NCI-H1092 (cell line): ENCODE measurements at regions not wholly inside any gene's neighbourhood (a gene's known extent, or its start where the extent isn't known, plus 50 kb on each side); places are given as distances from the start of the nearest gene placed in this dataset.
"Not testable (repeated sequence)": the region's sequence is repeated elsewhere in the genome, so short reads cannot be mapped to it uniquely, and the experiment has no call there.

Source experiments
- DNase-seq: peaks from one replicate; lab custom pipeline; 2025; lab: John Stamatoyannopoulos, UW

DNA sequence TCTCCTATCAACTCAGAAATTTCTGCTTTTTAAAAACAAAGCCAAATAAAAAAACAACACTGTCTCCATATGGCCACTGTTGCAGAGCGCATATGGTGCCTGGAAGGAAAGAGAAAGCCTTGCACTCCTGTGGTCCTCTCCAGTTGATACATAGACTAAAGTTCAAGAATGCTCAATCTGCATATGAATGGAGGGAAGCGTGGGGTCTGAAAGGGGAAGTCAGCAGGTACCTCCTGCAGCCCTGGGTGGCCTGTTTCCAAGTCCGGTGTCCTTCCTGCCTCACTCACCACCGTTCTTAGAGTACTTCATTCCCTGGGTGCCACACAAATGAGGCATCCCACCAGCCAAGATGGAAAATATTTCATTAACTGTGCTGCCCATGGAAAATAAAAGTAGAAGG, 138.3 kb upstream of the PALS2 start:
- no peak for DNase-seq

GRCh38 chr7:24436131-24436920, 136.9 kb upstream of the PALS2 start:
- DNase-seq, result no peak

DNA sequence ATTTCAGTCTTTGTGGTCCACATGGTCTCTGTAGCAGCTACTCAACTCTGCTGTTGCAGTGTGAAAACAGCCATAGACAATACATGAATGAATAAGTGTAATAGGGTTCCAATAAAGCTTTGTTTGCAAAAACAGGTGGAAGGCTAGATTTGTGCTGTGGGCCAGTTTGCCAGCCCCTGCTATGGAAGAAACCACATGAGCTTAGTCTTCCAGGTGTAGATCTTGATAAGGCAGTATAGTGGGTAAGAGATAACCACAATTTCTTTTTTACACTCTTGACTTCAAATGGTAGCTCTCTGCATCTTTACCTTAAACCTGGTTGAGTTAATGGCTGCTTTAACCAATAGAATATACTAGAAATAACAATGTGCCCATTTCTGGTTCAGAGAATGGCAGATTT, 135.0 kb upstream of the PALS2 start:
- DNase-seq, result no peak

DNA sequence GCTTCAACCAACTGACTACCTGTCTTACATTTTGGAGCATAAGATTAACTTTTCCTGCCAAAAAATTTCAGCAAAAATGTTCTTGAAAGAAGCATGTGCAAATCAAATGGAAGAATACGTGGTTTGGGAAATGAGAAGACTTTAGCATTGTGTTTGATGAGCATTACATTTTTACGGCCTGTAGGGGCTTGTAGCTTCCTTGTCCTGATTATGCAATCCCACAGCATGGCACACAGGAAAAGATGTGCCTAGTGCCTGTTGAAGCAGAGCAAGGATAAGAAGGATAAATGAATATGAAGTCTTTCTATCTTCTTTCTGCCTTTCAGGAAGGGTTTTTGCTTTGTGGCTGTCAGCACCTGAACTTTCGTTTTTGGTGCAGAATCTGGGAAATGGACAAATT, 134.1 kb upstream of the PALS2 start:
- not testable (repeated sequence) for DNase-seq

GRCh38 chr7:24440892-24441291, 132.4 kb upstream of the PALS2 start:
- no peak for DNase-seq

DNA sequence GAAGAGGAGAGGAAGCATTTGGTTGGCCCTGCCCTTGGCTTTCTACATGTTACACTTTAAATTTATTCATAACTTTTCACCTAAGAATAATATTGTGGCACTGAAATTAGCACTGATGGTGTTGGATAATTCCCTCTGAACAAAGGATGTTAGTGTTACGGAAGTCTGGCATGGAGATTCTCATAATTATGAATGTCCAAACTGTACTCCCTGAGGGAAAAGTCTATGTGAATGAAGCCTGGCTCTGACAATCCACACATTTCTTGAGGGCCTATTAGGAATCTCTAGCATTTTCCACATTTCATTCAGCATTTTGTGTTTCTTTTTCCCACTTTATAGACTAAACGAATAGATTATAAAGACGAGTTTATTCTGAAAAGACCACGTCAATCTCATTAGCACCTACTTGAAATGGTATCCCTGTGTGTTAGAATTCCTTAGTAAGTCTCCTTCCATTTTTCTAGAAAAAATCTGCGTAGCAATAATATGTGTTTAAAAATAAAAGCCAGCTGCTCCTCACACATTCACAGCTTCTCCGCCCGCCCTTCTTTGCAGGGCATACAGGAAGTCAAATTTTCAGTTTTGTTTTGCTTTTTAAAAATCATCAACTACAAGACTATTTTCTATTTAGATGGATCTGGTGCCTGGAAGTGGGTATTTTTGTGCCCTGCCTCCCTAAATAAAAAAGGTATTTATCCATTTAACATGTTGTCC, 131.8 kb upstream of the PALS2 start:
- DNase-seq, result no peak

- no peak for DNase-seq
These were observed 131.0 kb upstream of the PALS2 start for GRCh38 chr7:24442170-24442777.

- no peak for DNase-seq
These were observed 128.4 kb upstream of the PALS2 start for GRCh38 chr7:24444666-24445440.

DNA sequence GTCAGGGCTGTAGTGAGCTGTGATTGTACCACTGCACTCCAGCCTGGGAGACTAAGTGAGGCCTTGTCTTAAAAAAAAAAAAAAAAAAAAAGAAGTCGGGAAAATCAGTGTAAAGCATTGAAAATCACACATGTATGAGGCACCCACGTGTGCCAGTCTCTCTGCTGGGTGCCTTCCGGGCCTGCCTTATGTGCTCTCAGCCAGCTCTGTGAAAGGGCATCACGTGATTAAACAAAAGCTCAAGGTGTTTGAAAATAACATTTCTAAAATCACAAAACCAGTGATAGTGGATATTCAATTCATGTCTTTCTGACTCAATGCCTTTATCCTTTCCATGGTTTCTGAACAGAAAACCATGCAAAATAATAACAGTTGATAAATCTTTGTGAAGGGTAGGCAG, 125.2 kb upstream of the PALS2 start:
- DNase-seq, result no peak

DNA sequence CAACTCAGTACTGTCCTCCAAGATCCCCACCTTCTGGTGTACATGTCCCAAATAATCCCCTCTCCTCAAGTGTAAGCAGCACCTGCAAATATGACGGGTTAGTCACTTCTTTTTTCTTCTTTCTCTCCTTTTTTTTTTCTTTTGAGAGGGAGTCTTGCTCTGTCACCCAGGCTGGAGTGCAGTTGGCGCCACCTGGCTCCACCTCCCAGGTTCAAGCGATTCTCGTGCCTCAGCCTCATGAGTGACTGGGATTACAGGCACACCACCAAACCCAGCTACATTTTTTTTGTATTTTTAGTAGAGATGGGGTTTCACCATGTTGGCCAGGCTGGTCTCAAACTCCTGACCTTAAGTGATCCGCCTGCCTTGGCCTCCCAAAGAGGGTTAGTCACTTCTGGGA, 123.8 kb upstream of the PALS2 start:
- DNase-seq, result not testable (repeated sequence)

DNA sequence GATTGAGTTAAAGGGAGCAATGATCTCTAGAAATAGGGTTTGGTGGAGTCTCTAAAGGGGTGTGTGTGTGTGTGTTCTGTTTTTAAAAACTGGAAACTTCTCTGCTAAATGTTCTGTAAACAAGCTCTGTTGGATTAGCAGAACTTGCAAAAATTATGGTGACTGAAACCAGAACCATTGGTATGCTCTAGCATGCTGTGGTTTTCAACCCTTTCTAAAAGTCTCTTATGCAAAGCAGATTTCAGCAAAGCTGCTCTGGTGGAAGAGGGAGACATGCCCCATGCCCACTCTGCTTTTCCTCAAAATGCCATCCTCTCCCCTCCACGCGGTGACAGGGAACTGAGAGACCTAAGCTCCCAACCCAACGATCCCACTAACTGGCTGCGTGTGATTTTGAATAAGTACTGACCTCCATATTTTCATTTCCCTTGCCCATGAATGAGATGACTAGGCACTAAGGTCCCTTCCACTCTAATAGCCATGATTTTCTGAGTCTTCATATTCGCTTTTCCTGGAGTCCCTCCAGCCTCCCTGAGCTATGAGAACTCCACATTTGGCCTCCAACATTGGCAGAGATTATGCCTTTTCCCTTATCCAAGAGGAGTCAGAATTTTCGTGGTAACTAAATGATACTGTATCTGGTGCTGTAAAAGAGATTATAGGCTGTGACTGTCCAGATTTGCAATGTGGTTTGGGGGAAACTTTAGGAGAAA, 117.3 kb upstream of the PALS2 start:
- no peak for DNase-seq

DNA sequence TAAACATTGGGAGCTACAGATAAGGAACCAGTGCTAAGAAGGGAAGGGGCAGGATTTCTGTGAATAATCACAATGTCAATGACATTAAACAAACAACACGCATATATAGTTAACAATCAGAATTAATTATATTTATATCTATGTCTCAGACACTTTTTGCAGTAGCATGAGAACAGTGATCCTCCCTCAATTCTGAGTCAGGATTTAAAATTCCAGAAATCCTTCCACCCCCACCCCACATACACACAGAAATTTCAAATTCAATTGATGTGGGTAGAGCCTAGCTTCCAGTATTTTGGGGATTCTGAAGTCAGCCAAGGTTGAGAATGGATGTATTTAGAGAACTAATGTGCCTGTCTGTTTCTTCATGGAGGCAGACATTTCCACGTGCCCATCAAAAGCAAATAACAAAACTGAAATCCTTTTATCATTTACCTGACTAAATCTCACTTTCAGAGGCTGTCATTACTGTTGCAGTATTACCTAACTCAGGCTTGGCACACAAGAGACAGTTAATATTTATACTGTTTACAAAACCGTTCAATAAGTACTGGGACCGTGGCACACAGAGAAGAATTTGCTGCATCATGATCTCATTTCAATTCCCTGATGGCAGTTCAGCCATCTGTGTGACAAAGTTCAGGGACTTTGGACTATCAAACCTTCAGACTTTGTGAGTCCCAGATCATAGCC, 116.6 kb upstream of the PALS2 start:
- DNase-seq, result no peak

- no peak for DNase-seq
These were observed 116.1 kb upstream of the PALS2 start for GRCh38 chr7:24457219-24457558.

GRCh38 chr7:24462117-24462516, 111.1 kb upstream of the PALS2 start:
- no peak for DNase-seq

DNA sequence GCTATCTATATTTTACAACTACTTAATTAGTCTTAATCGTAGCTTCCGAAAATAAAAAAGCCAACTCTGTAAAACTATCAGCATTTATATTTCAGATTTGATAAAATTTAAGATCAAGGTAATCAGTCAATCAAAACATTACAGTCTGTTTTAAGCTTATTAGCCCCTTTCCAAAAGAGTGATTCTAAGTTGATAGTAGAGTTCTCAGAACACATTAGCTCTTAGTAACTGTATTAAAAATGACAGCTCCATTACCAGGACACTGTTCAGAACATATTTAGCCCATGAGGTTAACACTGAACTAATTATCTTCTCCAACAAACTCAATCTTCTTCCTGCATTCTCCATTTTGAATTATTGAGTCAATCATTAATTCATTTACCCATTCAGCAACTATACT, 110.3 kb upstream of the PALS2 start:
- DNase-seq, result no peak

- no peak for DNase-seq
These were observed 109.8 kb upstream of the PALS2 start for GRCh38 chr7:24463474-24463873.

- DNase-seq, result no peak
These were observed 108.4 kb upstream of the PALS2 start for GRCh38 chr7:24464861-24465260.

- DNase-seq, result no peak
These were observed 107.0 kb upstream of the PALS2 start for GRCh38 chr7:24466168-24466768.

DNA sequence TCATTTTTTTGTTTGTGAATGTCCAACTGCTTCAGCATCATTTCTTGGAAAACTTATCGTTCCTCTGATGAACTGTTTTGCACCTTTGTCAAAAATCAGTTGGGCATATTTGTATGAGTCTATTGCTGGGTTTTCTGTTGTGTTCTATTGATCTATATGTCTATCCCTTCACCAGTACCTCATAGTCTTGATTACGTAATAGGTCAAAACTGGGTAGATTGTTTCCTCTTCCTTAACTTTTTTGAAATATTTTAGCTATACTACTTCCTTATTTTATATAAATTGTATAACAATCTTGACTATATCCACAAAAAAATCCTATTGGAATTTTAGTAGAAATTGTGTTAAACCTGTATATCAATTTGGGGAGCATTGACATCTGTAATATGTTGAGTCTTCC, 104.1 kb upstream of the PALS2 start:
- no peak for DNase-seq

GRCh38 chr7:24472093-24472492, 101.2 kb upstream of the PALS2 start:
- no peak for DNase-seq
